ENCODE measurements at regions not wholly inside any gene's neighbourhood (a gene's known extent, or its start where the extent isn't known, plus 50 kb on each side); places are given as distances from the start of the nearest gene placed in this dataset.

- TF ChIP-seq CTCF (IDR thresholded peaks at IDR 0.05; ENCODE audit: borderline replicate concordance): no peak
- intact Hi-C loops (cut with micrococcal nuclease): no loop called here
- H3K36me3 ChIP-seq: no peaks in the 10 kb centered on the region
These were observed 166.5 kb downstream of the AXIN2 start for GRCh38 chr17:65394811-65395472.

GRCh38 chr17:65393514-65393913 lies 167.9 kb downstream of the AXIN2 start:
- Histone ChIP-seq H3K27me3 (ENCODE audit: low read depth) (no peaks in the 10 kb centered on the region), H3K9me3 (replicated peaks) (peaks cover 5% of the 10 kb centered on the region), H3K27ac (replicated peaks) (no peak overlapping the region), H3K4me3 (no peak overlapping the region), H3K4me1 (no peaks in the 10 kb centered on the region), H3K36me3 (no peaks in the 10 kb centered on the region)
- no peak for DNase-seq
- intact Hi-C loops (cut with micrococcal nuclease): no loop called here
- TF ChIP-seq CTCF (IDR thresholded peaks at IDR 0.05; ENCODE audit: borderline replicate concordance): no peak

More at GRCh38 chr17:65394811-65395472, 166.5 kb downstream of the AXIN2 start:
- H3K27me3 ChIP-seq (ENCODE audit: low read depth): no peaks in the 10 kb centered on the region
- no peaks in the 10 kb centered on the region for H3K4me1 ChIP-seq
- no peak for DNase-seq
- H3K27ac ChIP-seq (replicated peaks): no peak overlapping the region
- no peak overlapping the region for H3K4me3 ChIP-seq
- peaks cover 5% of the 10 kb centered on the region for H3K9me3 ChIP-seq (replicated peaks)

- TF ChIP-seq CTCF (IDR thresholded peaks at IDR 0.05; ENCODE audit: borderline replicate concordance): no peak
- H3K27ac ChIP-seq (replicated peaks): no peak overlapping the region
- peaks cover 4% of the 10 kb centered on the region for H3K27me3 ChIP-seq (ENCODE audit: low read depth)
- H3K9me3 ChIP-seq (replicated peaks): no peaks in the 10 kb centered on the region
- DNase-seq: no peak
- no peaks in the 10 kb centered on the region for H3K36me3 ChIP-seq
- H3K4me1 ChIP-seq: no peaks in the 10 kb centered on the region
- H3K4me3 ChIP-seq: no peak overlapping the region
- intact Hi-C loops (cut with micrococcal nuclease): no loop called here
These were observed 171.5 kb downstream of the AXIN2 start for GRCh38 chr17:65389949-65390348.

GRCh38 chr17:65389426-65389825 lies 172.0 kb downstream of the AXIN2 start:
- intact Hi-C loops (cut with micrococcal nuclease): no loop called here
- no peaks in the 10 kb centered on the region for H3K36me3 ChIP-seq
- DNase-seq: no peak

GRCh38 chr17:65388911-65389310 lies 172.5 kb downstream of the AXIN2 start:
- DNase-seq: no peak
- Histone ChIP-seq H3K4me3 (no peak overlapping the region), H3K9me3 (replicated peaks) (no peaks in the 10 kb centered on the region), H3K27me3 (ENCODE audit: low read depth) (peaks cover 4% of the 10 kb centered on the region), H3K4me1 (no peaks in the 10 kb centered on the region), H3K36me3 (no peaks in the 10 kb centered on the region), H3K27ac (replicated peaks) (no peak overlapping the region)
- TF ChIP-seq CTCF (IDR thresholded peaks at IDR 0.05; ENCODE audit: borderline replicate concordance): no peak
- intact Hi-C loops (cut with micrococcal nuclease): no loop called here

More at GRCh38 chr17:65389426-65389825, 172.0 kb downstream of the AXIN2 start:
- TF ChIP-seq CTCF (IDR thresholded peaks at IDR 0.05; ENCODE audit: borderline replicate concordance): no peak
- Histone ChIP-seq H3K27ac (replicated peaks) (no peak overlapping the region), H3K27me3 (ENCODE audit: low read depth) (peaks cover 4% of the 10 kb centered on the region), H3K9me3 (replicated peaks) (no peaks in the 10 kb centered on the region), H3K4me3 (no peak overlapping the region), H3K4me1 (no peaks in the 10 kb centered on the region)

Data from left ventricle myocardium inferior (tissue), 1 donor.